IPS DF 4.7 (cell line): ENCODE measurements at regions not wholly inside any gene's neighbourhood (a gene's known extent, or its start where the extent isn't known, plus 50 kb on each side); places are given as distances from the start of the nearest gene placed in this dataset.

ENCODE experiments used
- DNase-seq: peaks from one replicate; pipeline ENCODE4 v3.0.0-alpha.2; 2013; ENCODE audit warnings: low spot score; ENCODE audit errors: extremely low read depth

DNA sequence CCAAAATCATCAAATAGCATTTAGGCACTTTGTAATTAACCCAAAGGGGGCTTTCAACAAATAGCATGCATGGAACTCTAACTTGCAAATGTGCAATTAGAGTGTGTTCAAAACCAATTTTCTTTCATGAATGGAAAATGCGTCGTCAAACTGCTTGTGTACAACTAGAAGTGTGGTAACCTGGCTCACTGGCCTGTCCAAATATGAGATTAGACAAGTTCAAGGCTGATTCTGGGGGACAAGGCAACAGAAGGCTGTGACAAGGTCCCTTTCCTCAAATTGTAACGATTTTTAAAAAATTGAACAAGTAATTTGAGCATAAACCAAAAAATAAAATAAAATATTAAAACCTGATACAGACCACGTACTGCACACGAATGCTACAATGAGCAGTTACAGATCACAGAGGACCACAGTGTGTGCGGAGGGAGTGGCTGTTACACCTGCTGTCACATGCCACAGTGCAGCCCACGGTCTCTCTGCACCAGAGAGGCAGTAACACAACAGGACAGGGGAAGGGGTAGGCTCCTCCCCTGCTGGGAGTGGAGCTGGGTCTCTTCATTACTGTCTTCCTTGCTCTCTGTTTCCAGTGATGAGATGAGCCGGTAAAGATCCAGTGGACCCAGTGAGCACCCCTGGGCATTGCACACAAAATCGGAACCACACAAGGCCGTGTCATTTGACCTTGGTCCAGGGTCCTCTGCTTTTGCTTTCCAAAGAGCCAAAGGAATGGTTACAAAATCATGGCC lies 252.2 kb upstream of the PDE10A start:
- DNase-seq: no peak

DNA sequence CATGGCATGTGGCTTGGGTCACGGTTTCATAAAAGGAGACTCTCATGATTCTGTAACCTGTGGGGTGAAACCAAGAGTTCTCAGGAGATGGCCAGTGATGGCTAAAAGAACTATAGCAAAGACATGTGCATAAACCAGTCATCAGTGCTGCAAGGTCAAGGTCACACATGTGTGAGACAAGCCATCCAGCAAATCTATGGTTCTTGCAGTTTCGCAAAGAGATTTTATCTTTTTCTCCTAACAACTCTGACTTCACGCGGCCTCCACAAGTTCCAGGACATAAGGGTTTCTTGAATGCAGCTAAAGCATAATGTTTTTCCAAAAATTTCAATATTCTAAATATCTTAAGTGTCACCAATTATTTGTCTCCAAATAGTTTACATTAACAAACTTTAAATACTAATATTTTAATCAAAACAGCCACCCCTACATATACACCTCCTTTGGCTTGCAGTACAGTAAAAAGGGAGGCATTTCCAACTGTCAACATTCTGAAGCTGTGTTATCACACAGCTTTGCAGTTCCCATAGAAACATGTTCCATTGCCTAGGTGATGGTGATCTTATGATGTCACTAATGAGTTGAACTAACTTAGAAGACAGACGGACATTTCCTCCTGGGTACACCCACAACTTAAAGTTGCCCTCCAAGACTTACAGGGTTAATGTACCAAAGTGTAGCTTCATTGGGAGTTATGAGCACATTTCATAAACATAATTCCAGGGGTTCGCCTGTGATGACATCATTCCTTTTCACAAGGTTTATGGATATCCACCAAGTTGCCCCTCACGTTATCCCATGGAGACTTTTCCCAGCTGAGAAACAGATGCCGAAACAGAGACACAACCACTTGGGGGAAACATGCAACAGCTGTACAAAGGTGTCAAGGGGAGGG lies 250.9 kb upstream of the PDE10A start:
- DNase-seq: no peak

DNA sequence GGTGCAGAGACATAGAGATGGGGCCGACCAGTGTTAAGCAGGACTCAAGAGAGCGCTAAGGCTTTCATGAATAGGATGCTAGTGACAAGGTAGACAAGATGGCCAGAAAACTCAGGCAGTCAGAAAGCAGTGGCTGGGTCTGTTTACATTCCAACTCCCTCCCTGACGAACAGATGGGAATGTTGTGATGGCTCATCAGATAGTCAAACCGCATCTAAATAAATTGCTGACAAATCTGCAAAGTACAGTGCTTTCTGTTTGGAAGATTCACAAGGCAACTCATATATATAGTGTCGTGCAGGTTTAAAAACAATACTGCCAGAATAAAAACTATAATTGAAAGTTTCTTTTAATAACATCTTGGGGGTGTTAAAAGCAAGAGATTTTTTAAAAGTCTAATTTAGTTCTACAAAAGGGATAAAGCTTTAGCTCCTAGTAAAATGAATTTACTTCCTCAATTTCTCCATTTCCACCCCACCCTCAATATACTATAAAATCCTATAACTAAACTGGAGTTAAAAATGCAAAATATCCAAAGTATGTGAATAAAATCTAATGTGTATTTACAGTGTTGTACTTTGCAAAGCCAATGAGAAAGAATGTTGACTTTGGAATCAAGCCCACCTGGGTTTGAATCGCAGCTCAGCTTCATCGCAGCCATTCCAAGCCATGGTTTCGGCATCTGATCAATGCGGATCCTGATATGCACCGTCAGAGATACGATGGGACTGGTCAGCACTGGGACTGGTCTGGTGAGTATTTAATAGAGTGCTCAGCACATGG lies 247.3 kb upstream of the PDE10A start:
- DNase-seq: no peak

DNA sequence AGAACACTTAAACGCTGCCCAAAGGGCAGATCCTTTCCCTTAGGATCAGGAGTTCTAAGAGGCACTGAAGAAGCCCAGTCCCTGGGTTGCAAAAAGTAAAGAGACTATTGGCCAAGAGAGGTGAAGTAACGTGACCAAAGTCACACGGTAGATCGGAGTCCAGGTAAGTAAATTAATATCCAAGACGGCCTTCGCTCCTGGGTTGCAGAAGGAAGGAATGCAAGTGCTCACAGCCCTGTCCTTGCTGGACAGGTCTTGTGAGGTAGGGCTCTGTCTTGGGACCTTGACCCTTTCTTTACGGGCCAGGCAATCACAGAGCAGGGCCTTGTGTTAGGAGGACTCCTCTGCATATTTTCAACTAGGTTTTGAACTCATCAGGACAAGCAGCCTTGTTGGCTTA lies 243.7 kb upstream of the PDE10A start:
- DNase-seq: no peak

DNA sequence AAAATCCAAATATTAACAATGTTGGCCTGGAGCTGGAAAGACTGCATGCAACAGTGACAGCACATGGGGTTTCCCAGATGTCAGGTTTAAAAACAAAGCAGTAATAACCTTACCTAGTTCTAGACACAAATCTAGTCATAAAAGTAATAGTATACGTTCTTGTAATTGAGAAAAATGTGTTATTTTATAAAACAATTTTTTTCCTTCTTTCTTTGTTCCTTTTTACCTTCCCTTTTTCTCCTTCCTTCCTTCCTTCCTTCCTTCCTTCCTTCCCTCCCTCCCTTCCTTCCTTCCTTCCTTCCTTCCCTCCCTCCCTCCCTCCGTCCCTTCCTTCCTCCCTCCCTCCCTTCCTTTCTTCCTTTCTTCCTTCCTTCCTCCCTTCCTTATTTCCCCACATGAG lies 242.7 kb upstream of the PDE10A start:
- DNase-seq: no peak

DNA sequence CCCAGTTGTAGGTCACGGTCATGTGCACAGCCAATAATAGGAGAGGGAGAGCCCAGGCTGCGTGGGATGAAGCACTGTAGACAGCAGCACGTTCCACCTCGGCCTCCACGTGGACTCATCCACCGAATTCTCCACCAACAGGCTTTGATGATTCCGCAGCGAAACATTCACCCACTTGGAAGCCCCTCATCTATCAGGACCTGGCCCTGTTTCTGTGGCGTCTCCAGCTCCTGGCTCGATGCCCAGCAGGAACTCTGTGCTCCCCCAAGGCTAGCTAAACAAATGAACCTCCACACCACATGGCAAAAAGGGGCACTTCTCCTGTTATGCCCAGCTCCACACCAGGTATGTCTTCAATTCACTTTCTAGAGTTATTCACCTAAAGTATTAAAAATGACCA lies 237.9 kb upstream of the PDE10A start:
- no peak for DNase-seq

DNA sequence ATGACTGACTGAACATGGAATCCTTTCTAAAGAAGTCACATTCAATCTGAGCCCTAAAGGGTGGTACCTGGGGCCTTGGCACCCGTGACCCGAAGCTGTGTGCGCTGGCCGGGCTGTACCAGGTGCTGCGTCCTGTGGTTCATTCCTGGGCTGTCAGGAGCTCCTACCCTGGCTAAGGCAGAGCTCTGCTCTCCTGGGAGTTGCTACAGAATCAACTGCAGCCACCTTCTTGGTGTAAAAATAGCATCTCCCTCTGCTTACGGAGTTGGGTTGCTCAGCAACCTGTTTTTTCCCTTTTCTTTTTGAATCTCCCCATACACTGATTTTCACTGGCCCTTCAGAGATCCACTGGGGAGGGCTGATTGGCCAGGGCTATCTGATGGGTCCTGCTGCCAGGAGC lies 236.6 kb upstream of the PDE10A start:
- no peak for DNase-seq

DNA sequence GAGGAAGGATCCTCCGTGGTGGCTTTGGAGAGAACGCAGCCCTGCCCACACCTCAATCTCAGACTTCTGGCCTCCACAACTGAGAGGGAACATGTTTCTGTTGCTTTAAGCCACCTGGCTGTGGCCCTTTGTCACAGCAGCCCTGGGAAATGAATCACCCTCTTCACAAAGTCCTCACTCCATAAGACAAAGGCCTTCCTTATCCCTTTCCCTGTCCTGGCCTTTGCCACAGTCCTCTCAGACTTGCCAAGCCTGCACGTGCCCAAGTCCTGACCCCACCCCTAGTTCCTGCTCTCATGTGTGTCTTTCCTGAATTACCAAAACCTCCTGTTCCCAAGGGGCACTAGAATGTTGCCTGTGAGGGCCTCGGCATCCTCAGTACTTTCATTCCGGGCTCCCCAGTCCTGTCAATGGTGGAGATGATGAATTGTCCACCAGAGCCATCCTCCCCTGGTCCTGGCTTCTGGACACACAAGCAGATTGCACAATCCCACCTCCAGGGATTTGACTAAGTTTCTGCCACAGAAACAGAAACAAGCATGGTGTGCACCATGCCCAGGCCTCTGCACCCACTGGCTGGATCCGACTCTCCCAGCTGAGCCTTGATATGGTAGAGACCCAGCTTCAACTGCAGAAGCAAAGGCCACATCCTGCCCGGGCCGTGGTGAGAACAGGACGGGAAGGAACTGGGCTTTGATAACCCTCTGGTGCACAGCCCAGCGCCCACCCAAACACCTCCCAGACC lies 232.6 kb upstream of the PDE10A start:
- no peak for DNase-seq

DNA sequence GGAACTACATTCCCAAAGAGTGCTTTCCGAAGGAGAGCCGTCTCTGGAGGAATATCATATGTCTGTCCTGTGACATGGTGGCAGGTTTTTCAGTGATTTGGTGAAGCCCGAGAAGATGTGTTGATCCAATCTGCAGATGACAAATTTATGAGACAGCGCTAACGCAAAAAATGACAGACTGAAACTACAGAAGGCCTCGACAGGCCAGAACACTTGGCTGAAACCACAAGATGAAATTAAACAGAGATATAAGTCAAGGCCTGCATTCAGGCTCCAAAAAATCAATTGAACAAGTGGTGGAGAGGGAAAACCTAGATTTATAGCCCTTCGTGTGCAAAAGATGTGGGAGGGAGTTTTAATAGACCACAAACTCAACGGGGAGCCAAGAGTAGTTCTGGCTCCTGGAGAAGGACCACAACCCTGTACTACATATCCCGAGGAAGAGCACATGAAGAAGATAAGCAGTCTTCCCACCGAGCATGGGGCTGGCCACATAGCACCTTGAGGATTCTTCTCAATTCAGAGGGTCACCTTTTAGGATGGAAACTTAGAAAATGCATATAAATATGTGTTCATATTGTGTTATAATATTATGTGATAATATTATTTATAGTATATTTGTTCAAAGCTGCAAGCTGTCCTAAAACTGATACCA lies 231.3 kb upstream of the PDE10A start:
- no peak for DNase-seq

DNA sequence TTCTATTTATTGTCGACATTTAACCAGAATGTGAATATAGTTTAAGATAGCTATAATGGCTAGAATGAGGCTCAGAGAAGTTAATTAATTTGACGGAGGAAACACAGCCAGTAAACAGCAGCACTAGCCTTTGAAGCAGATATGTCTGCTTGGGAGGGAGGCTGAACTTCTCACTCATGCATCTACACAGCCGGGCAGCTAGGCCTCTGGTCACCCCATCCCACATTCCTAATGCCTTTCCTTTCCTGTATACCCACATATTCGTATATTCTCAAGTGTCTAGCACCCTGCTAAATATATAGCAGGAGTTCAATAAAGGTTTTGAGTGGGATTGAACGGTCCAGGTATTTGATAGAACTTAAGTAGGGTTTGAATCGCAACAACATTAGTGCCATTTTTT lies 230.4 kb upstream of the PDE10A start:
- no peak for DNase-seq

DNA sequence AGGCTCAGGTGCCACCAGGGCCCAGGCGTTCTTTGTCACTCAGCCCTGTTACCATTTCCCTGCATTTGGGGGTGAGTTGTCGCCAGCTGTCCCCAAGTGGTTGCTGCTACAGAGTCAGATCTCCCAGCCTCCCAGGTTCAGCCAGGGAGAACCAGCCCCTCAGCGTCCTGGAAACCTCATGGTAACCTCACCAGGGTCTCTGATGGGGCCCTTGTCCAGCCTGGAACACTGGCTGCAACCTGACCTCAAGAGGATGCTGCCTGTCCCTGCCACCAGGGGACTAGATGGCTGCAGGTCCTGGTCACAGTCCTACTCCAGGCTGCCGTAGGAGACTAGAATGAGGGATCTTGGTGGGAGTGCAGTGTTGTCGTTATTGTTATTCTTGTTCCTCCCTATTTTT lies 228.3 kb upstream of the PDE10A start:
- DNase-seq: no peak

DNA sequence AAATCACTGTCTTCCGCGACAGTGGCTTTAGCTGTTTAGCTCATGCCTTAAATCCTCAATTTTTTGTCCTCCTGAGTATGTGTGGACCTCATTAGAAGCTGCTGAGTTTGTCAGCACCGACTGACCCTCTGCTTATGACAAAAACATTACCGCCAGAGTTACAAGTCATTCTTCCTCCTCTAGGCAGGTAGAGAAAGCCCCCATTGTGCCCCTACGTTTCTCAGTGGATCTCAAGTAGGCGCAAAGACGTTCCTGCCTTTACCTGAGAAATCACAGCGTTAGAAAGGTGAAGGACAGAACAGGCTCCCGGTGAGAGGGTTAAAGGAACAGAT lies 227.3 kb upstream of the PDE10A start:
- no peak for DNase-seq

DNA sequence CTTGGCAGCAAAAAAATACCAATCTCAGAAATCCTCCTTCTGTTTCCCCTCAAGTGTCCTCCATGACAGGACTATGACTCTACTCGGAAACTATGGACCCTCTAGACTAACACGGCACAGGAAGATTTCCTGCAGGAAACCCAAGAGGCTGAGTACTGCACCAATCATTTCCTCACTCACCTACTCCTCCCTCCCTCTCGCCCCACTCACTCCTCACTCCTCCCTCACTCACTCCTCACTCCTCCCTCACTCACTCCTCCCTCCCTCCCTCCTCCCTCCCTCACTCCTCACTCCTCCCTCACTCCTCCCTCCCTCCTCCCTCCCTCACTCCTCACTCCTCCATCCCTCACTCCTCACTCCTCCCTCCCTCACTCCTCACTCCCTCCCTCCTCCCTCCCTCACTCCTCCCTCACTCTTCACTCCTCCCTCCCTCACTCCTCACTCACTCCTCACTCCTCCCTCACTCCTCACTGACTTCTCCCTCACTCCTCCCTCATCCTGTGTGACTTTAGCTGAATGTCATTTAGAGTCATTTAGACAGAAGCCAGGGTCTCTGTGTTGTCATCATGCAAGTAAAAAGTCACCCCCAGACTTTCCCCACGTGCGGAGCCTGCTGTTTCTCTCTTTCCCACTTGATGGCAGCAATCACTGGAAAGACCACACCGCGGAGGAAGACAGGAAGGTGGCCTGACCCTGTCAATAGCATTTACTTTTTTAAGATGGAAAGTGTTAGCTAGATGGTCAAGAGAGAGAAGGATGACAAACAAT lies 226.8 kb upstream of the PDE10A start:
- no peak for DNase-seq

DNA sequence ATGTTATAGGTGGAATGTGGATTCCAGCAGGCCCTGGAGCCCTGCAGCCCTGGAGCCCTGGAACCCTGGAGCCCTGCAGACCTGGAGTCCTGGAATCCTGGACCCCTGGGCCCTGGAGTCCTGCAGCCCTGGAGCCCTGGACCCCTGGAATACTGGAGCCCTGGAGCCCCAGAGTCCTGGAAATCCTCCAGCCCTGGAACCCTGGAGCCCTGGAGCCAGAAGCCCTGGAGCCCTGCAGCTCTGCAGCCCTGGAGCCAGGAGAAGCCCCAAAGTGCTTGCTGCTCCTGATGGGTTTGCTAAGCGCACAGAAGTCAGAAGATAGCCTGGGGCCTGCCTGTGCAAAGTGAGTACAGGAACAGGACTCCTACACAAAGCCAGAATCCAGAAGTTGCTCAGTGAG lies 223.1 kb upstream of the PDE10A start:
- DNase-seq: no peak

DNA sequence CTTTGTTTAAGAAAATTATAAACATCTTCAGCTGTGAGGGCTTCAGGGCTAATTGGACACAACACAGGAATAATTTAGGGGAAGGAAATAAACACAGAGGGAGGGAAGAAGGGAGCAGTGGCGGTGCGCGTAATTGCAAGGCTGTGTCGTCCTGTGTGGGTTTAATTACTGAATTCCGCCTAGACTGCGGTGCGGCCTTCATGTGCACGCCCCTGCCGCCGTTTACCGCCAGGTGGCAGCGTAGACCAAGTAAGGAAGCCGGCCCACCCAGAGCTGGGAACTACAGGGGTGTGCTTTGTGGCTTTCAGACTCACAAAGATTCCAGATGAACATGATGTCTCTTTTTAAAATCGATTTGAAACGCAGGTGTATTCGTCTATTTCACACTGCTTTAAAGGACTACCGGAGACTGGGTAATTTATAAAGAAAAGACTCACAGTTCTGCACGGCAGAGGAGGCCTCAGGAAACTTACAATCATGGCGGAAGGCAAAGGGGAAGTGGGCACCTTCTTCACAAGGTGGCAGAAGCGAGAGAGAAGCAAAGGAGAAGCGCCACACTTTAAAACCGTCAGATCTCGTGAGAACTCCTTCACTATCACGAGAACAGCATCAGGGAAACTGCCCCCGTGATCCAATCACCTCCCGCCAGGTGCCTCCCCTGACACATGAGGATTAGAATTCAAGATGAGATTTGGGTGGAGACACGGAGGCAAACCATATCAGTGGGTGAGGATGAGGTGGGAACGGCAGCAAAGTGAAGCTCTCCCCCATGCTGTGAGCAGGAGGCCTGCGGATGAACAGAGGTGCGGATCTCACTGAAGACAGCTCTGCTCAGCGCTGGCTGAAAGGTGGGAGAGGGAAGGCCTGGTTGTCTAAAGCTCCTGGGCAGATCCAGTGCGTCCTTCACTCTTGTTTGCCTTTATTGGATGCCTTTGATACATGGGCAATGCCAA lies 222.0 kb upstream of the PDE10A start:
- no peak for DNase-seq

DNA sequence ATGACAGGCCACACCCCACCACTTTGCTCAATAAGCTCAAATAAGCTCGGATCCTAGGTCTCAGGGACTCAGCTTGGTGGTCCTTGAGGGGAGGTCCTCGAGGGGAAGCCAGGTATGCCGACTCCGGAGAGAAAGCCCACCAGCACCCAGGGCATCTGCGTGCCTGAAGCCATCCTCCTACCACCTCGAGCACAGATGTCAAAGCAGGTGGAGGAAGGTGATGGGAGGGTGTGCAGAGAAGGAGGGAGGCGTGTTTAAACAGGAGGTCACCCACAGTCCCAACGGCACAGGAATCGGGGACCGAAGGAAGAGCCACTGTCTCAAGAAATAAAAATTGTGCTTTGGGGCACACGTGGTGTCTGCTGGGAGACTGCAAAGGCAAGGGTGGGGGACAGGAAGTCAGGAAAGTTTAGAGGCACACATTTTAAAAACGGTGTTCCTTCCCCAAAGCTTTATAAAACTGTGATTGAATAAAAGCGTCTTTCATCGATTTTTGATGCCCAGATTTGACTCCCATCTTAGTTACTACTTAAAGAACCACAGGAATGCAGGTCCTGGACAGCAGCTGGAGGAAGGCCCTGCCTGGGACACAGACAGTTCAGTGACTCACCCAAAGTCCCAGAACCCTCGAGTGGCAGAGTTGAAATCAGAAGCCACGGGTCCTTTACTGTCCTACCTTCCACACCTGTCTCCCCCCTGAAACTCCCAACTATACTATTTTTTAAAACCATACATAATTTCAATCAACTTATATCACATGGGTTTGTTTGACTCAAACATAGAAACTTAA lies 221.0 kb upstream of the PDE10A start:
- DNase-seq: no peak

DNA sequence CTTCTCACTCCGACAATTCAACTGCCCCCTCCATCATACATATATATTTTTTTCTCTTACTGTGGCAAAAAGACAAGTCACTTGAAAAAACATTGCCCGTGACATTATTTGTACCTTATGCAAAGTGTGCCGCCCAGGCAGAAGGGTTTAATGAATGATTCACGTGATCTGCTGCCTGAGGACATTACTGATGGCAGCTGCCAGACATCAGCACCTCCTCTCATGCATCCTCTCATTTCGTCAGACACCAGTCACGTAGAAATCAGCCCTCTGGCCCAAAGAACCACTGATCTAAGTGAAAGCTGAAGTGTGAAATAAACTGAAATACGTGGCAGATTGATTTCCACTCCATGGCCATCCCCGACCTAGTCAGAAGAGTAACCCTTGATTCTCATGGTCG lies 218.8 kb upstream of the PDE10A start:
- no peak for DNase-seq

DNA sequence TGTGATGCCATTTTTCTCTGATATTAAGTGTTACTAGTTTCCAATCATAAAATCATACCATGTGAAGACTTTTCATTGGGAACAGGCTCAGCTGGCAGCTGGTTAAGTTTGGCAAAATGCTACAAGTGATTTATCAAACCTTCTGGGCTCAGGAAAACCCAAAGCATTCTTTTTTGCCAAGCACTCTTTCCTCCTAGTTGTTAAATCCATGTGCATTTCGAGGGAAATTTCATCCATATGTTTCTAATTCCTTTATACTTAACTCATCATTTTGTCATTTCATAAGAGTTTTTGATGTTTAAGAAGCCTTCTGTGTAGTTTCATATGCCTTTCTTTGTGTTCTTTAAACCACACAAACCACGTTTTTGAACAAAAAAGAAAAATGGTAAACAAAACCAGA lies 217.6 kb upstream of the PDE10A start:
- DNase-seq: no peak
